Ovary (tissue), 7 donors: ENCODE measurements at regions not wholly inside any gene's neighbourhood (a gene's known extent, or its start where the extent isn't known, plus 50 kb on each side); places are given as distances from the start of the nearest gene placed in this dataset.

ENCODE experiments used
- DNase-seq, 5 donors: peaks; one replicate each; pipeline ENCODE4 v3.0.0-alpha.2; 2019 to 2020
- H3K27ac ChIP-seq, 2 donors: fragments of 200-600 bp; one replicate each; pipeline versions ENCODE4 v1.5.1 to v1.8.0; 2019 to 2022
- H3K27me3 ChIP-seq: fragments of 200-600 bp; one replicate; pipeline ENCODE4 v1.8.0; 2022
- H3K36me3 ChIP-seq: fragments of 200-600 bp; sonication (generic); one replicate; pipeline ENCODE4 v1.5.1; 2019
- H3K4me1 ChIP-seq: one replicate; pipeline ENCODE4 v1.8.1; 2013; ENCODE audit warnings: mild to moderate bottlenecking, moderate library complexity; ENCODE audit not compliant: insufficient read depth
- H3K4me3 ChIP-seq: fragments of 200-600 bp; sonication (generic); one replicate; pipeline ENCODE4 v1.5.1; 2017
- H3K9me3 ChIP-seq, 2 donors: fragments of 200-600 bp in 1 of 2; sonication (generic) in 1 of 2; one replicate each; pipeline versions ENCODE4 v1.5.1 to v1.8.1; 2013 to 2019; ENCODE audit warnings: mild to moderate bottlenecking in 1 of 2, moderate library complexity in 1 of 2
- EP300 ChIP-seq: sonication (generic); formaldehyde crosslinking; IDR thresholded peaks from one replicate; pipeline ENCODE4 v1.6.1; 2017; ENCODE audit warnings: antibody characterized with exemption
- POLR2A ChIP-seq: fragments of 450-650 bp; IDR thresholded peaks from one replicate; pipeline ENCODE4 v1.6.1; 2017; ENCODE audit warnings: antibody characterized with exemption, mild to moderate bottlenecking, moderate library complexity
- WGBS, 3 donors: extraction: QIAGEN DNeasy Blood & Tissue Kit in 1 of 3; methylation state at CpG; one replicate each; pipeline versions ENCODE4 v1.1.5 to v1.1.7; 2013 to 2017; 5-methylcytosine and 5-hydroxymethylcytosine counted together
- intact Hi-C, 4 donors: fragments of 100-400 bp; cut with DNase I; formaldehyde crosslinking; loops; one replicate each; pipeline versions ENCODE4 v1.11.0 to v1.15.1; 2022 to 2023
- TF ChIP-seq, protein P1 (sequence below), 3 donors: fragments of 450-650 bp in 2 of 3; fragments of 200-600 bp in 1 of 3; IDR thresholded peaks; one replicate each; pipeline versions ENCODE4 v1.5.1 to v1.8.0; 2016 to 2022; ENCODE audit warnings: antibody characterized with exemption in 3 of 3, mild to moderate bottlenecking in 1 of 3
- donor health status: DM: no; HTN: no; CAD: no; lungs with moderate emphysema.
- donor health status: DM: no; HTN: no; CAD: no.
- donor health status: Bipolar disorder and iron deficiency.
- donor health status: DM: no; HTN: no; CAD: no.
- donor health status: DM: yes; HTN: yes; CAD: no.

DNA sequence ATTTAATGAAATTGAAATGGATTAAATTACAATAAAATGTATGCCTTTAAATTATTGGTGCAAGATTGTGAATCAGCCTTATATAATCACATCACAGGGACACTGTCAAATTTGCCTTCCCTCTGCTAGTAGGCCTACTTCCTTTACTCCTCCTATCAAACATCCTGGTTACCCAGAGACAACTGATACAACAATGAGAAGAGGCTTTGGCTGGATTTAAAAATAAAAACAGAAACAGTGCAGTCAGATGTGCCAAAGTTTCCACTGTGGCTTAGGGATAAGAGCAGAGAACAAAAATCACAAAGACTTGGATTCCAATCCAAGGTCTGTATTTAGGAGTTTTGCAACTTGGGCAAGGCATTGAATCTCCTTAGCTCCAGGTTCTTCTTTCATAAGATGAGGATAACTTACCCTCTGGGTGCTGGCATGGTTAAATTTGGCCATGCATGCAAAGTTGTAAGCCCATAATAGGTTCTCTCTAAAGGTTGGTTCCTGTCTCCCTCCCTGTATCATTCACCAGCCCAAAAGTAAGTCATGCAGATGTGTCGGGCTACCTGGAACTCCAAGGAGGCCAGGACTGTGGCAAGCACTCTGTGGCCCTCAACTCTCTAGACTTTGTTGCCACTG is 99.3 kb upstream of the LRATD1 start:
- Histone ChIP-seq H3K27me3 (no peaks in the 10 kb centered on the region), H3K27ac (no peak overlapping the region), H3K36me3 (no peaks in the 10 kb centered on the region), H3K4me1 (no peaks in the 10 kb centered on the region), H3K9me3 (no peaks in the 10 kb centered on the region), H3K4me3 (no peak overlapping the region)
- intact Hi-C loops: no loop called here
- WGBS, 3 donors: 0 to 95% (median 0%) methylated on average over 1 of the region's 1 CpG
- DNase-seq: no peak
- no peak for TF ChIP-seq POLR2A
- no peak for TF ChIP-seq EP300

DNA sequence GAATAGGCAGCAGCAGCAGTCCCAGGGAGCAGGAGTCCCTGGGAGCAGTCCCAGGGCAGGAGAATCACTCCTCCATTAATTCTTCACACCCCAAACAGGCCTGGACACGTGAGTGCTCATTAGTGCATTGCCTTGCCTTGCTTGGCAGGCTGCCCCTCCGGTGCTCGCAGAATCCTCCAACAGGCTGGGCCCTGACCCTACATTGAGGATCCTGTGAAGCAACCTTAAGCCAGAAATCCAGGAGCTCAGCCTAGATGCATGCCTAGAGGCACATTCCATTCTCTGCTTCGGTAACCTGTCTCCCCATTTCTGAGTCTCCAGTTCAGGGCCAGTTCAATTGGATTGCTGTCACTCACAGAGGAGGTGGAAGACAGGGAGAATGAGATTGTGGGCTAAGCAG is 97.4 kb upstream of the LRATD1 start:
- no peak overlapping the region for H3K4me3 ChIP-seq
- WGBS, 3 donors: 42 to 52% (median 52%) methylated on average over 4 of the region's 4 CpGs
- DNase-seq: no peak
- H3K36me3 ChIP-seq: no peaks in the 10 kb centered on the region
- TF ChIP-seq, protein P1, sequence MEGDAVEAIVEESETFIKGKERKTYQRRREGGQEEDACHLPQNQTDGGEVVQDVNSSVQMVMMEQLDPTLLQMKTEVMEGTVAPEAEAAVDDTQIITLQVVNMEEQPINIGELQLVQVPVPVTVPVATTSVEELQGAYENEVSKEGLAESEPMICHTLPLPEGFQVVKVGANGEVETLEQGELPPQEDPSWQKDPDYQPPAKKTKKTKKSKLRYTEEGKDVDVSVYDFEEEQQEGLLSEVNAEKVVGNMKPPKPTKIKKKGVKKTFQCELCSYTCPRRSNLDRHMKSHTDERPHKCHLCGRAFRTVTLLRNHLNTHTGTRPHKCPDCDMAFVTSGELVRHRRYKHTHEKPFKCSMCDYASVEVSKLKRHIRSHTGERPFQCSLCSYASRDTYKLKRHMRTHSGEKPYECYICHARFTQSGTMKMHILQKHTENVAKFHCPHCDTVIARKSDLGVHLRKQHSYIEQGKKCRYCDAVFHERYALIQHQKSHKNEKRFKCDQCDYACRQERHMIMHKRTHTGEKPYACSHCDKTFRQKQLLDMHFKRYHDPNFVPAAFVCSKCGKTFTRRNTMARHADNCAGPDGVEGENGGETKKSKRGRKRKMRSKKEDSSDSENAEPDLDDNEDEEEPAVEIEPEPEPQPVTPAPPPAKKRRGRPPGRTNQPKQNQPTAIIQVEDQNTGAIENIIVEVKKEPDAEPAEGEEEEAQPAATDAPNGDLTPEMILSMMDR (IDR thresholded peaks at IDR 0.05): no peak
- no peak for TF ChIP-seq EP300
- TF ChIP-seq POLR2A: no peak
- no peaks in the 10 kb centered on the region for H3K4me1 ChIP-seq
- H3K27ac ChIP-seq: no peak overlapping the region
- intact Hi-C loops: no loop called here
- no peaks in the 10 kb centered on the region for H3K27me3 ChIP-seq
- no peaks in the 10 kb centered on the region for H3K9me3 ChIP-seq

DNA sequence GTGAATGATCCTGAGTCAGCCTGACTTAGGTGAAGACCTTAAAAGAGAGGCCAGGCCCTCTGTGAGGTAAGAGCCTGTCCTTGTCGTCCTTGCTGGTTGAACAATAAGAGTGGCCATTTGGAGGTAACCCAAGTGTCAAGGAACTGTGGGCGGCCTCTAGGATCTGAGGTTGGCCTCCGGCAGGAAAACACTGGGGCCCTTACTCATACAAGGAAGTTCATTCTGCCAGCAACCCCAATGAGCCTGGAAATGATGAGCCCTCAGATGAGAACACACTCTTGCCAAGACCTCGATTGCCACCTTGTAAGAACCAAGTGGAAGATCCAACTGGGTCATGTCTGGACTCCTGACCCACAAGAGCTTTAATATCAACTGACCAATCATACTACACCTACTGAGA is 95.5 kb upstream of the LRATD1 start:
- no peak for DNase-seq
- H3K27ac ChIP-seq: no peak overlapping the region
- H3K4me3 ChIP-seq: no peak overlapping the region
- H3K9me3 ChIP-seq: no peaks in the 10 kb centered on the region
- H3K36me3 ChIP-seq: no peaks in the 10 kb centered on the region
- 81 to 96% (median 89%) methylated on average over 4 of the region's 4 CpGs for WGBS, 3 donors
- no peaks in the 10 kb centered on the region for H3K27me3 ChIP-seq
- H3K4me1 ChIP-seq: no peaks in the 10 kb centered on the region
- TF ChIP-seq, protein P1 (IDR thresholded peaks at IDR 0.05): no peak
- TF ChIP-seq EP300 (no peak), POLR2A (no peak)
- intact Hi-C loops: no loop called here

DNA sequence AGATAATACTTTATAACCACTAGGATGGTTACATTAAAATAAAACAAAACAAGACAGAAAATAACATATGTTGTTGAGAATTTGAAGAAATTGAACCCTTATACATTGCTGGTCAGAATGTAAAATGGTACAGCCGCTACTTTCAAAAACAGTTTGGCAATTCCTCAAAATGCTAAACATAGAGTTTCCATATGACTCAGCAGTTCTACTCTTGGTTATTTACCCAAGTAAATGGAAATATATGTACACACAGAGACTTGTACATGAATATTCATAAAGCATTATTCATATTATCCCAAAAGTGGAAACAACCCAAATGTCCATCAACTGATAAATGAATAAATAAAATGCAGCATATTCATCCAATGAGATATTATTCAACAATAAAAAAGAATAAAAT is 92.5 kb upstream of the LRATD1 start:
- TF ChIP-seq, protein P1 (IDR thresholded peaks at IDR 0.05): no peak
- TF ChIP-seq EP300: no peak
- no peak for TF ChIP-seq POLR2A
- Histone ChIP-seq H3K27me3 (no peaks in the 10 kb centered on the region), H3K36me3 (no peaks in the 10 kb centered on the region), H3K27ac (no peak overlapping the region), H3K4me1 (no peaks in the 10 kb centered on the region), H3K4me3 (no peak overlapping the region), H3K9me3 (no peaks in the 10 kb centered on the region)
- no peak for DNase-seq
- intact Hi-C loops: no loop called here
- WGBS, 3 donors: 84 to 96% (median 94%) methylated on average over 1 of the region's 1 CpG

DNA sequence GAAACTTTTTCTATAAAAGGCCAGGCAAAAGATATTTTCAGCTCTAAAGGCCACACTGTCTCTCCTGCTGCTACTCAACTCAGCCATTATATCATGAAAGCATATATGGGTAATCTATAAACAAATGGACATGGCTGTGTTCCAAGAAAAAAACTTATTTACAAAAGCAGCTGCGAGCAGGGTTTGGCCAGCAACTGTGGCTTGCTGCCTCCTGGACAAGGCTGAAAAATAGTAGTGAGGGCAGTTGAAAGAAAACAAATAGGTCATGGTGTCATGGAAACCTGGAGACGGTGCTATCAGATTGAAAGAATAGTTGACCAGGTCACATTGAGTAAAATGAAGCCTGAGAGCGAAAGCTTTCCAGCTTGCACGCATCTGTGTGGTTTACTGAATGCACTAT is 89.2 kb upstream of the LRATD1 start:
- DNase-seq: no peak
- TF ChIP-seq POLR2A (no peak), EP300 (no peak)
- TF ChIP-seq, protein P1 (IDR thresholded peaks at IDR 0.05): no peak
- intact Hi-C loops: no loop called here
- Histone ChIP-seq H3K4me3 (no peak overlapping the region), H3K36me3 (no peaks in the 10 kb centered on the region), H3K4me1 (no peaks in the 10 kb centered on the region), H3K9me3 (no peaks in the 10 kb centered on the region), H3K27ac (no peak overlapping the region), H3K27me3 (no peaks in the 10 kb centered on the region)
- WGBS, 3 donors: 29 to 36% (median 30%) methylated on average over 4 of the region's 4 CpGs
